ENCODE measurements at regions not wholly inside any gene's neighbourhood (a gene's known extent, or its start where the extent isn't known, plus 50 kb on each side); places are given as distances from the start of the nearest gene placed in this dataset.

DNA sequence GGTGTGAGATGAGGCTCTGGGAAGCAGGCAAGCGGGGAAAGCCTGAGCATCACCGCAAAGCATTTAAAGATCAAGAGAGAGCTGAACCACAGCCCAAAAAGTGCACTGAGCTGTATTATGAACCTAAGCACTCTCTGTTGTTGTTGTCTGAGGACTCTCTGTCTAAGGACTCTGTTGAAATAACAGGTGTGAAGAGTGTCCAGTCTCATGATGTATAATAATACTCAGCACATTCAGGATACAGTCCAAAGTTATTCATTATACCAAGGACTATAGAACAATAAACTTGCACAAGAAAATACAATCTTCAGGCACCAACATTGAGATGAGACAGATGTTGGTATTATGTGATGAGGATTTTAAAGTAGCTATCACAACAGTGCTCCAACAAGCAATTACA, 71.8 kb upstream of the CTSV start:
- no peak for TF ChIP-seq POLR2A (IDR thresholded peaks at IDR 0.05)
- TF ChIP-seq, protein P1, sequence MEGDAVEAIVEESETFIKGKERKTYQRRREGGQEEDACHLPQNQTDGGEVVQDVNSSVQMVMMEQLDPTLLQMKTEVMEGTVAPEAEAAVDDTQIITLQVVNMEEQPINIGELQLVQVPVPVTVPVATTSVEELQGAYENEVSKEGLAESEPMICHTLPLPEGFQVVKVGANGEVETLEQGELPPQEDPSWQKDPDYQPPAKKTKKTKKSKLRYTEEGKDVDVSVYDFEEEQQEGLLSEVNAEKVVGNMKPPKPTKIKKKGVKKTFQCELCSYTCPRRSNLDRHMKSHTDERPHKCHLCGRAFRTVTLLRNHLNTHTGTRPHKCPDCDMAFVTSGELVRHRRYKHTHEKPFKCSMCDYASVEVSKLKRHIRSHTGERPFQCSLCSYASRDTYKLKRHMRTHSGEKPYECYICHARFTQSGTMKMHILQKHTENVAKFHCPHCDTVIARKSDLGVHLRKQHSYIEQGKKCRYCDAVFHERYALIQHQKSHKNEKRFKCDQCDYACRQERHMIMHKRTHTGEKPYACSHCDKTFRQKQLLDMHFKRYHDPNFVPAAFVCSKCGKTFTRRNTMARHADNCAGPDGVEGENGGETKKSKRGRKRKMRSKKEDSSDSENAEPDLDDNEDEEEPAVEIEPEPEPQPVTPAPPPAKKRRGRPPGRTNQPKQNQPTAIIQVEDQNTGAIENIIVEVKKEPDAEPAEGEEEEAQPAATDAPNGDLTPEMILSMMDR (IDR thresholded peaks at IDR 0.05 in 8 of 11, conservative IDR thresholded peaks at IDR 0.05 in 3 of 11) = no peak
